GF-D8 (cell line): ENCODE measurements at regions not wholly inside any gene's neighbourhood (a gene's known extent, or its start where the extent isn't known, plus 50 kb on each side); places are given as distances from the start of the nearest gene placed in this dataset.

Experiments
- DNase-seq: peaks from one replicate; lab custom pipeline; 2025; lab: John Stamatoyannopoulos, UW

DNA sequence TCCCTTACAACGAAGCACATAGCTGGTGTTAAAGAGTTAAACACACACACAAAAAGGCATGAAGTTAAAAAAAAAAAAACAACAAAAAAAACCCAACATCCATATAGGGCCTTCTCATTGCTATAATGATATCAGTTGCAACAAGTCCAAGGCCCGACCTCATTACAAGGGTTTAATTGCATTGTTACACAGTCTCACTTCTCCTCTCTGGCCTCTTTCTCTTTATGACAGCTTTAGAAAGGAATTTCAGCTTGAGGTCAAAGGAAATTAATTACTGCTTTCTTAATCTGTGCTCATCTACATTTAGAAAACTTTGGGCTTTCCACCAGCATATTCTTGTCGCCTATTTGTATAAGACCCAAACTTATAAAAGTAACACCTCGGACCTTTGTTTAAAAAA lies 342.1 kb downstream of the NR2F2 start:
- no peak for DNase-seq

DNA sequence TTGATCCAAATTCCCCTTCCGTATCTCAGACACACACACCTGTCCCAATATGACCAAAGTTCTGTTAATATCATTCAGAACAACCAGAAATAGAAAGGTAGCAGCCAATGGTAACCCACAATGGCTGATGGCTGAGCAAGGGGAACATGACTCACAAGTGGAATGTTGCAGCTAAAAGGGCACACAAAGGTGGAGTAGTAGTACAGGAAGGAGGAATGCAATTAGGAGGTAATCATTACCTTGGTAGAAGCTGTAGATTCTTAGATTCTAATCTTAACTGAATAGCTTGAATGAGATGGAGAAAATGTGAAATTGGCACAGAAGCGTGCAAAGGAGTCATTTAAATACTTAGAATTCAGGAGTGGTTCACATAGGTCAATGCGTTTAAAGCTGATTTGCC lies 347.9 kb downstream of the NR2F2 start:
- DNase-seq, result no peak

DNA sequence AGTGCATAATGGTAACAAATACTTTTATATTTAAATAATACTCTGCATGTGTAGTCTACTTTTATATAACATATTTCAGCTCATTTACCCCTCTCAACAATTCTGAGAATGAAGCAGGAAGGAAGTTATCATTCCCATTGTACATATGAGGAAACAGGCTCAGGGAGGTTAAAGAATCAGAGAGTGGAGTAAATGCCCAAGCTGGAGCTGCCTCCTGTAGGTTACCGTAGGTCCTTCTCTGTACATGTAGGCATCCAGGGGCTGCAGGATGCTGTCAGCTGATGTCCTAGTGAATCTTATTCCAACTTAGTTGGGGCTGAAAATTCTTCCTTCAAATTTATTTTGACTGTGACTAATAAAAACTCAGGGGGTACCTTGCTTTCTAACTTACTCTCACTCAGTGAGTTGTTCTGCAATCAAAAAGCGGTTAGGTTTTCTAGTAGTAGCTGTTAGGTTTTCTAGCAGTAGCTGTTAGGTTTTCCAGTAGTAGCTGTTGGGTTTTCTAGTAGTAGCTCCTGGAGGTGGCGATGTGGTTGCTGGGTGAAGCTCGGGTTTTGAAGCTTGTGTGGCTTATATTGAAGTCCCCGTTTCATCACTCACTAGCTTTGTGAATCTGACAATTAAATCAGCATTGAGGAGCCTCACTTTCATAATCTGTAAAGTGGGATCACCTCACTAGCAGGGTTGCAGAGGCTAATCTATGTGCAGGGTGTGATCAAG lies 357.0 kb downstream of the NR2F2 start:
- no peak for DNase-seq

DNA sequence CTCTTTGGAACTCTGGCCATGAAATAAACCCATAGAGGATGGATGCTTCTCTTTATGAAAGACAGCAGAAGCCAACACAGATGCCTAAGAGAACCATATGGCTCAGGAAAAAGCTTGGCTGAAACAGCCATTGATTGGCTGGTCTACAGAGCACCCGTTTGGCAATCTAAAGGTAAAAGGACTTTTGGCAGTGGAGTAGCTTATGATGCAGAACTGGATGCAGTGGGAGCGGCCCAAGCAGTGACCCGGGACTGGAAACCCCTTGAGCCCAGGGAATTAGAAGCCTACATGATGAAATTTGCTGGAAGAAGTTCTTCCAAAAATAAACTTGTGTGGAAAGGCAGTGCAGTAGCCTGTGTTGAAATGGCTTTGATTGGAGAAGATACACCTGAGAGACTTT lies 360.2 kb downstream of the NR2F2 start:
- no peak for DNase-seq

DNA sequence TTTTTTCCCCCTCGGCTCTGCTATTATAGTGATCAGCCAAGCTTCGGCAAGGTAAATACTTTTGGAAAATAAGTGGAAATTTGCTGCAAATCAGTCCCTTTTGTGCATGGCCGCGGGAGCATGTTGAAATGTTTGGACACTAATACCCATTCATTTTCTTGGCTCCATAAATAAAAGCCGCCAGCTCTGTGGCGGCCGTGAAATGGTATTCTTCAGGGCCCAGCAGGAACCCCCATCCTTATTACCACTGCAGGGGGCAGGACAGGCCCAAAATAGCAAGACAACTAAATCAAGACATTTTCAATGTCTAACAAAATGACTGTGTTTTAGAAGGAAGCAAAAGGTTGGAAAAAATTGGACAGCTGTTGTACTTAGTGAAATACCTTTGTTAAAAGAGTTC lies 362.3 kb downstream of the NR2F2 start:
- DNase-seq, result no peak

DNA sequence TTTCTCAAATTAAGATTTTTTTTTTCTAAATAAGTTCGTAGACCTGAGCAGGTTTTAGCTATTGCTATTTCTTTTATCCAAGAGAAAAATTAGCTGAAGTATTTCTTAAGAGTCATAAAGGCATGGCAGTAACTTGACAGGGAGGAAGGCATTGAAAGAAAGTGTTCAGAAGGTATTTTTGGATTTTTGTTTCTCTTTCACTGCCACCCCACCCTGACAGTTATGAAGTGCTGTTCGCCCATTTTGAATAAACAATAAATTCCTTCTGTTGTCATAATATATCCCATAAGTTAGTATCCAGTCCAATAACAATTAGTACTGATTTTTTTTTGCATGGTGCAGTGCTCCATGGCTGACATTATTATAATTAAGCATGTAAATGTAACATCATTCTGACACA lies 363.0 kb downstream of the NR2F2 start:
- no peak for DNase-seq

DNA sequence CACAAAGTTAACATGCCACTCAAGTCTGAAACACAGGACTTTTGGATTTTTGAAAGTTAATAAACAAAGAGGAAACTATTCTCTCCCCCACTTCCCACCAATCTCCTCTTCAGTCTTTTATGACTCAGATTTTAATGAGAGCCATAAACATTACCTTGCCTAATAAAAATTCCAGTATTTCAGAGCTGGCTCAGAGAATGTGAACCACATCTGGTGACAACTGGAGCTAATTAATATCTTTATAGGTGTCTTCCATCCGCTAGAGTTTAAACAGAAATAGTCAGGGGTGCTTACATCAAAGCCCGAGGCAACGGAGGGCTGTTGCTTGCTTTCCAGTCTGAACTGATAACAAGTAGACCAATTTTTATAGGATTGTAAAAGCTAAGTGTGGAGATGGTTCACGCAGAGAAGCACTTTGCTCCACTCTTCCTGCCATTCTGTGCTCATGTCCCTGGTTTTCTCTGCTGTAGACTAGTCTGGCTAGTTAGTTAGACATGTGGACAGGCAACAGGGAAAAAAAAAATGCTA lies 363.6 kb downstream of the NR2F2 start:
- DNase-seq, result no peak

GRCh38 chr15:96695426-96695825 lies 364.9 kb downstream of the NR2F2 start:
- DNase-seq, result no peak

DNA sequence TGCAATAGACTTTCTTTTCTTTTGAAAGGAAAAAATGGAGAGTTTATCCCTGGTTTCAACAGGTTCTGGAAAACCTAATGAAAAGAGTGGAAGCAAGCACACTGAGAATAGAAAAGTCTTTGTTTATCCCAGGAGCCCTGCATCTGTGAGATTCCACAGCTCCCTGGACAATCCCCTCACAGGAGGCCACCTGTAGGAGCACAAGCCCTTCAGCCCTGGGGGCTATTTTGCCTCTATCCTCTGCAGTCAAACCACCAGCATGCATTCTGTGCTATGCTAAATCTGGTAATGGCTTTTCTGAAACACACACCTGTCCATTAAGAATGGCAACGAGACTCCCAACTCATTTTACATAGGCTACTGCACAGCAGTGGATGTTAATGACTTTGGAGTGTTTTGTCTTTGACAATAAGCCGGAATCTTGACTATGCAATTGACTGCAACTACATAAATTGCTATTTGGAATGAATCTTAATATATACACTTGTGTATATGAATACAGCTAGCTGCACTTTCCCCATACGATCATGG lies 369.4 kb downstream of the NR2F2 start:
- DNase-seq, result no peak

GRCh38 chr15:96700555-96700954 lies 370.1 kb downstream of the NR2F2 start:
- no peak for DNase-seq

DNA sequence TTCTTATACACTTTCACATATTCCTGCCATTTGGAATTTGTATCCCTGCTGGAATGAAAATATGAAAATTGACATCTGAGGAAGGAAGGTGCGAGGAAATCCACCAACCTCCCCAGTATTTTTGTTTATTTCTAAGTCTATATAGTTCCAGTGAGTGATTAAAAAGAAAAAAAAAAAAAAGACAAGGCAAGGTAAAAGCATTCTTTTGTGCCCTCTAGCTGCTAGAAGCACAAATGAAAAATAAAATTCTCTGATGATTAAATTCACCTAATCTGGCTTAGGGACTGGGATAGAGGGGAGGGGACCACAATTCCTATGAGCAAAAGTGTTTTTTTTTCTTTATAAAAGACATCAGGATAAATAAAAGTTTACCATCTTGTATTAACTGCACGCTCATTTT lies 370.9 kb downstream of the NR2F2 start:
- no peak for DNase-seq

DNA sequence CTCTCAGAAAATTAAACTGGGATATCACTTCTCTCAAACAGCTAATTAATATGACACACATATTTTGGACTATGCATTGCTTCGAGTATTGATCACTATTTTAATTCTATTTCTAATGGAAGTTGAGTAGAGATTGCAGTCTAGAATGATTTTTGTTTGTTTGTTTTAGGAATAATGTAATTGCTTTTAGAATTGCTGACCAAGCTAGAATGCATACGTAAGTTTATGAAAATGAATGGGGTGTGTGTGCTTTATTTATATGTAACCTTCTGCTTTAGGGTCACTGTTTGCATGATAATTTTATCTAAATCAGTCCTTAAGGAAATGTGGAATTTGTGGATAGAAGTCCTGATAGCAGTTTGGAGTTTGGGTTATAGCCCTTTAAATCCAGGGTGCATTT lies 371.4 kb downstream of the NR2F2 start:
- DNase-seq, result no peak

DNA sequence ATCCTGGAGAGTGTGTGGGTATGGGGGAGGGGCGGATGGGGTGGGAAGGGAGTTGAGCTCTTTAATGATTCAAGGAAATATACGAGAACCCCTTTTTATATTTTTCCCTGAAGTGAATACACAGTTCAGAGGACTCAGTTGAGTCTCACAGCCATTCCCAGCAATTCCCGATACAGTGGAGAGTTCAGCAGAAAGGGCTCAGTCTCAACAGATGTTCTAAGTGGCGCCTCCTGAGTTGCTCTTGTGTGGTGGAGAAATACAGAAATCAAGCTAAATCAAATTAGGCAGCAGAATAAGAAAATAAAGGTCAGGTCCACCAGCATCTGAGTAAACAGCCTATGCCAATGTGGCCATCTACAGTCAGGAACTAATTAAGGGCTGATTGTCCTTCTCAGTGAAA lies 372.1 kb downstream of the NR2F2 start:
- DNase-seq, result no peak

DNA sequence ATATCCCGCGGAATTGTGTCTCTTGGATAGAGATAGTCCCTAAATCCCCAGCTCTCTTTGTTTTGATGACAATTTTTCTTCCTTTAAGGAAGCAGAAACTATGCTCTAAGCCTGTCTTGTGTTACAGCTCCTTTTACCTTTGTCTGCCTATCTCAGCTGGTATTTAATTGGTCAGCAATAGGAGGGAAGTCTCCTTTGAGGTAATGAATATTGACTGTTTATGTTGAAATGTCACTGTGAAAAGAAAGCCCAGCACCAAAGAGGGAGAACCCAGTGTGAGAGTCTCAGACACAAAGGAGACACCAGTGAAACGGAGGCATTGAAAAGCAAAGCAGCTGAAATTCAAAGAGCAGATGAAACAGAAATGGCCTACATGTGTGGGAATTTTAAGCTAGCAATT lies 372.6 kb downstream of the NR2F2 start:
- DNase-seq, result no peak

GRCh38 chr15:96703794-96704550 lies 373.5 kb downstream of the NR2F2 start:
- no peak for DNase-seq

DNA sequence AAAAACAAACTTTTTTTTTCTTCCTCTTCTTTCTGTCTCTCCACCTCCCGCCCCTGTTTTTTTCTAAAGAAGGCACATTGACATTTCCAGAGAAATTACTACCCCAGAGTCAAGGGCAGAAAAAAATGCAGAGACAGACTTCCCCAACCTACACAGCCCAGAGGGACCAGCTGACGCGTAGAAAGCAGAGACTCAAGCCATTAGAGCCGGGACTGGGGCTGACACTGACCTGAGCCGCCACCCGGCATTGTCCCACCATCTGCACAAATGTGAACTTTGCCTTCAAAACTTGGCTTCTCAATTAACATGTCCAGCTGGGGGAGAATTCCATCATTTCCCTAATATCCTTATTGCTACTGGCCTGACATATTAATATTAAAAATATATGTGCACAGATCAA lies 385.6 kb downstream of the NR2F2 start:
- DNase-seq, result no peak

- DNase-seq, result no peak
These were observed 386.0 kb downstream of the NR2F2 start for GRCh38 chr15:96716478-96716877.

DNA sequence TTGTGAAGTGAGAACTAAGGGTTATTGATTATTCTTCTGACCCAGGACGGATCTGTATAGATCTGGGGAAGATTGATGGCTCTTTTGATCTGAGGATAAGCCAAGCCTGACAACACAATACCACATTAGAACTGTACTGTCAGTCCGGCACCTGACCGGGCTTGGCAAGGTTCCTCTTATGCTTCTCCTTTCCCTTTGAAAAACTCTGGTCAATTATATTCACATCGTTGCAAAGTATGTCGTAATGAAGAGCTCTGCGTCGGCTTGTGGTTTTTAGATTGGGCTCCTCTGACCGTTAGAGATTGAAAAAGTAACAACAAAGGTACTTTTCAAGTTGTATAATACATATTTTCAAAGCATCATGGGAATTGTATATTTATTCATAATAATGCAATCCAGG lies 389.8 kb downstream of the NR2F2 start:
- peak; percentile 62 for DNase-seq

GRCh38 chr15:96720656-96721055 lies 390.2 kb downstream of the NR2F2 start:
- no peak for DNase-seq

GRCh38 chr15:96728591-96728990 lies 398.1 kb downstream of the NR2F2 start:
- DNase-seq, result peak; percentile 41

DNA sequence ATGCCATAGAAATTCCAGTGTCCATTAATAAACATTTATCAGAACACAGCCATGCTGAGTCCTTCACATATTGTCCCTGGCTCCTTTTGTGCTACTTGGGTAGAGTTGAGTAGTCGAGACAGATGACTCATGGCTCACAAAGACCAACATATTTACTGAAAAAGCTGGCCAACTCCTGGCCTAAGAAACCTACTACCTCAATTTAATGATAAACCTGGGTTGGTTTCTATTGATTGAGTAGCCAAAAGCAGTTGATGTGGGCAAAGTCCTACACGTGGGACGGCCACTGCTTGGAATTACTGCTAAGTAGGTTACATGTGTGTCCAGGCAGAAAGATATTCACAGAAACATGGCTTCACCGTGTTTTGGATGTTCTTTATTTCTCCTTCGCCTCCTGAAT lies 402.2 kb downstream of the NR2F2 start:
- no peak for DNase-seq

- DNase-seq, result no peak
These were observed 403.2 kb downstream of the NR2F2 start for GRCh38 chr15:96733721-96734120.

GRCh38 chr15:96735632-96736240 lies 405.2 kb downstream of the NR2F2 start:
- DNase-seq, result no peak
